BLaER1 treated with 17β-estradiol and CSF1 and Interleukin-3, amounts not matched to agents 10 nM and 100 nM (cell line): ENCODE measurements at regions not wholly inside any gene's neighbourhood (a gene's known extent, or its start where the extent isn't known, plus 50 kb on each side); places are given as distances from the start of the nearest gene placed in this dataset.

Source experiments
- H3K27ac ChIP-seq, 11 experiments: shearing (Covaris generic); formaldehyde crosslinking; 2 replicates each; pipeline ENCODE4 v1.8.1; 2022
- H3K27me3 ChIP-seq, 11 experiments: shearing (Covaris generic); formaldehyde crosslinking; 2 replicates each; pipeline ENCODE4 v1.8.1; 2022
- H3K36me3 ChIP-seq, 11 experiments: shearing (Covaris generic); formaldehyde crosslinking; 2 replicates each; pipeline ENCODE4 v1.8.1; 2022
- H3K4me1 ChIP-seq, 10 experiments: shearing (Covaris generic); formaldehyde crosslinking; 2 replicates each; pipeline ENCODE4 v1.8.1; 2022
- H3K4me2 ChIP-seq, 11 experiments: shearing (Covaris generic); formaldehyde crosslinking; 2 replicates each; pipeline ENCODE4 v1.8.1; 2022
- H3K4me3 ChIP-seq, 10 experiments: shearing (Covaris generic); formaldehyde crosslinking; 2 replicates each; pipeline ENCODE4 v1.8.1; 2022
- H3K9ac ChIP-seq, 11 experiments: shearing (Covaris generic); formaldehyde crosslinking; 2 replicates each; pipeline ENCODE4 v1.8.1; 2022
- H3K9me3 ChIP-seq, 11 experiments: shearing (Covaris generic); formaldehyde crosslinking; replicated peaks in 1 of 11; 2 replicates each; pipeline ENCODE4 v1.8.1; 2022
- H4K20me1 ChIP-seq, 11 experiments: shearing (Covaris generic); formaldehyde crosslinking; 2 replicates each; pipeline ENCODE4 v1.8.1; 2022
- Cebpa-rat ChIP-seq, 11 experiments: shearing (Covaris generic); IDR thresholded peaks; 2 replicates each; pipeline ENCODE4 v1.8.1; 2022

GRCh38 chr3:107061466-107061865 is 315.8 kb upstream of the CCDC54 start:
- no peak overlapping the region for H3K4me2 ChIP-seq
- TF ChIP-seq Cebpa-rat (IDR thresholded peaks at IDR 0.05): no peak
- no peaks in the 10 kb centered on the region for H4K20me1 ChIP-seq
- H3K27ac ChIP-seq: no peak overlapping the region
- no peaks in the 10 kb centered on the region for H3K36me3 ChIP-seq
- no peaks in the 10 kb centered on the region for H3K27me3 ChIP-seq
- H3K9ac ChIP-seq: no peak overlapping the region
- no peaks in the 10 kb centered on the region for H3K9me3 ChIP-seq
- no peak overlapping the region for H3K4me3 ChIP-seq
- peaks cover 12 to 25% (median 20%) of the 10 kb centered on the region in 10 experiments for H3K4me1 ChIP-seq

GRCh38 chr3:107062310-107062709 is 314.9 kb upstream of the CCDC54 start:
- no peaks in the 10 kb centered on the region for H3K27me3 ChIP-seq
- no peak overlapping the region for H3K9ac ChIP-seq
- peaks cover 12 to 25% (median 20%) of the 10 kb centered on the region in 10 experiments for H3K4me1 ChIP-seq
- no peaks in the 10 kb centered on the region for H3K36me3 ChIP-seq
- peaks cover 0 to 4% (median 0%) of the 10 kb centered on the region in 11 experiments; a peak in 3 of 22 replicates for H3K9me3 ChIP-seq
- no peak for TF ChIP-seq Cebpa-rat (IDR thresholded peaks at IDR 0.05)
- no peak overlapping the region for H3K4me3 ChIP-seq
- H3K27ac ChIP-seq: no peak overlapping the region
- no peaks in the 10 kb centered on the region for H4K20me1 ChIP-seq
- no peak overlapping the region for H3K4me2 ChIP-seq

- Histone ChIP-seq H4K20me1 (no peaks in the 10 kb centered on the region), H3K4me2 (no peak overlapping the region), H3K9me3 (peaks cover 0 to 6% (median 0%) of the 10 kb centered on the region in 11 experiments; a peak in 3 of 22 replicates), H3K27ac (no peak overlapping the region), H3K36me3 (no peaks in the 10 kb centered on the region), H3K4me1 (peaks cover 12 to 26% (median 20%) of the 10 kb centered on the region in 10 experiments), H3K9ac (no peak overlapping the region), H3K27me3 (no peaks in the 10 kb centered on the region), H3K4me3 (no peak overlapping the region)
- TF ChIP-seq Cebpa-rat (IDR thresholded peaks at IDR 0.05): no peak
Observed at GRCh38 chr3:107062787-107063186, 314.5 kb upstream of the CCDC54 start.

GRCh38 chr3:107063351-107063750 is 313.9 kb upstream of the CCDC54 start:
- no peak overlapping the region for H3K27ac ChIP-seq
- no peaks in the 10 kb centered on the region for H3K36me3 ChIP-seq
- no peak overlapping the region for H3K9ac ChIP-seq
- peaks cover 12 to 31% (median 22%) of the 10 kb centered on the region in 10 experiments for H3K4me1 ChIP-seq
- no peaks in the 10 kb centered on the region for H3K27me3 ChIP-seq
- H3K4me3 ChIP-seq: no peak overlapping the region
- peaks cover 0 to 6% (median 0%) of the 10 kb centered on the region in 11 experiments; a peak in 3 of 22 replicates for H3K9me3 ChIP-seq
- no peaks in the 10 kb centered on the region for H4K20me1 ChIP-seq
- no peak overlapping the region for H3K4me2 ChIP-seq
- TF ChIP-seq Cebpa-rat (IDR thresholded peaks at IDR 0.05): no peak

- Histone ChIP-seq H3K4me1 (peaks cover 21 to 43% (median 34%) of the 10 kb centered on the region in 10 experiments), H3K4me2 (peak overlapping the region; percentile 49 to 78 (median 72); a peak in 21 of 22 replicates), H3K27me3 (no peaks in the 10 kb centered on the region), H3K27ac (peak overlapping the region in 9 of 11 experiments; percentile 23 to 86 (median 62); a peak in 16 of 22 replicates), H4K20me1 (no peaks in the 10 kb centered on the region), H3K9ac (peak overlapping the region in 8 of 11 experiments; percentile 12 to 64 (median 45); a peak in 11 of 22 replicates), H3K36me3 (no peaks in the 10 kb centered on the region), H3K9me3 (peaks cover 0 to 6% (median 0%) of the 10 kb centered on the region in 11 experiments; a peak in 3 of 22 replicates), H3K4me3 (no peak overlapping the region)
- TF ChIP-seq Cebpa-rat (IDR thresholded peaks at IDR 0.05): no peak
Observed at GRCh38 chr3:107064405-107065060, 312.7 kb upstream of the CCDC54 start.

GRCh38 chr3:107065094-107065861 is 312.0 kb upstream of the CCDC54 start:
- Histone ChIP-seq H3K27ac (peak overlapping the region in 9 of 11 experiments; percentile 23 to 86 (median 62); a peak in 17 of 22 replicates), H4K20me1 (no peaks in the 10 kb centered on the region), H3K9ac (peak overlapping the region in 9 of 11 experiments; percentile 9 to 64 (median 43); a peak in 15 of 22 replicates), H3K27me3 (no peaks in the 10 kb centered on the region), H3K9me3 (peaks cover 0 to 6% (median 0%) of the 10 kb centered on the region in 11 experiments; a peak in 3 of 22 replicates), H3K4me1 (peaks cover 29 to 50% (median 41%) of the 10 kb centered on the region in 10 experiments), H3K4me2 (peak overlapping the region; percentile 49 to 78 (median 72)), H3K4me3 (peak overlapping the region in 2 of 10 experiments; percentile 1 to 11; a peak in 1 of 20 replicates), H3K36me3 (no peaks in the 10 kb centered on the region)
- TF ChIP-seq Cebpa-rat (IDR thresholded peaks at IDR 0.05): no peak

- H3K36me3 ChIP-seq: no peaks in the 10 kb centered on the region
- no peak for TF ChIP-seq Cebpa-rat (IDR thresholded peaks at IDR 0.05)
- H3K4me2 ChIP-seq: no peak overlapping the region
- H4K20me1 ChIP-seq: no peaks in the 10 kb centered on the region
- H3K27me3 ChIP-seq: no peaks in the 10 kb centered on the region
- H3K9ac ChIP-seq: no peak overlapping the region
- peaks cover 0 to 6% (median 0%) of the 10 kb centered on the region in 11 experiments; a peak in 3 of 22 replicates for H3K9me3 ChIP-seq
- H3K27ac ChIP-seq: peak overlapping the region in 6 of 11 experiments; percentile 2 to 86 (median 80); a peak in 10 of 22 replicates
- H3K4me1 ChIP-seq: peaks cover 33 to 58% (median 50%) of the 10 kb centered on the region in 10 experiments
- no peak overlapping the region for H3K4me3 ChIP-seq
Observed at GRCh38 chr3:107067421-107067820, 309.8 kb upstream of the CCDC54 start.

GRCh38 chr3:107068980-107069379 is 308.3 kb upstream of the CCDC54 start:
- H3K27ac ChIP-seq: peak overlapping the region in 9 of 11 experiments; percentile 53 to 86 (median 79); a peak in 18 of 22 replicates
- no peaks in the 10 kb centered on the region for H4K20me1 ChIP-seq
- H3K4me2 ChIP-seq: peak overlapping the region; percentile 32 to 87 (median 78)
- peaks cover 35 to 64% (median 52%) of the 10 kb centered on the region in 10 experiments for H3K4me1 ChIP-seq
- peak in 6 of 11 experiments; percentile 44 to 79 (median 56); a peak in 9 of 22 replicates for TF ChIP-seq Cebpa-rat (IDR thresholded peaks at IDR 0.05)
- no peaks in the 10 kb centered on the region for H3K27me3 ChIP-seq
- peak overlapping the region in 8 of 11 experiments; percentile 1 to 68 (median 42); a peak in 12 of 22 replicates for H3K9ac ChIP-seq
- H3K4me3 ChIP-seq: peak overlapping the region in 2 of 10 experiments; percentile 8 to 21; a peak in 2 of 20 replicates
- no peaks in the 10 kb centered on the region for H3K36me3 ChIP-seq
- H3K9me3 ChIP-seq: peaks cover 0 to 6% (median 0%) of the 10 kb centered on the region in 11 experiments; a peak in 3 of 22 replicates

GRCh38 chr3:107076946-107077345 is 300.3 kb upstream of the CCDC54 start:
- no peaks in the 10 kb centered on the region for H3K9me3 ChIP-seq
- H3K4me2 ChIP-seq: no peak overlapping the region
- no peaks in the 10 kb centered on the region for H3K27me3 ChIP-seq
- no peaks in the 10 kb centered on the region for H4K20me1 ChIP-seq
- no peak overlapping the region for H3K9ac ChIP-seq
- H3K27ac ChIP-seq: no peak overlapping the region
- H3K4me3 ChIP-seq: no peak overlapping the region
- peaks cover 0 to 13% (median 0%) of the 10 kb centered on the region in 10 experiments; a peak in 6 of 20 replicates for H3K4me1 ChIP-seq
- no peaks in the 10 kb centered on the region for H3K36me3 ChIP-seq
- no peak for TF ChIP-seq Cebpa-rat (IDR thresholded peaks at IDR 0.05)
